Endothelial cell (in vitro differentiated cells): ENCODE measurements at regions not wholly inside any gene's neighbourhood (a gene's known extent, or its start where the extent isn't known, plus 50 kb on each side); places are given as distances from the start of the nearest gene placed in this dataset.

Source experiments
- DNase-seq: peaks from one replicate; pipeline ENCODE4 v3.0.0; 2021; ENCODE audit warnings: low spot score
- H3K27ac Mint-ChIP-seq: one replicate; pipeline ENCODE4 v1.8.0; 2021; ENCODE audit warnings: mixed read lengths, inconsistent platforms; ENCODE audit not compliant: unreplicated experiment
- H3K27me3 Mint-ChIP-seq: one replicate; pipeline ENCODE4 v1.8.0; 2021; ENCODE audit warnings: mild to moderate bottlenecking, moderate library complexity, mixed read lengths, inconsistent platforms; ENCODE audit not compliant: unreplicated experiment
- H3K36me3 Mint-ChIP-seq: one replicate; pipeline ENCODE4 v1.8.0; 2021; ENCODE audit warnings: mild to moderate bottlenecking, low read depth, mixed read lengths, inconsistent platforms; ENCODE audit not compliant: unreplicated experiment
- H3K4me1 Mint-ChIP-seq: one replicate; pipeline ENCODE4 v1.8.0; 2021; ENCODE audit warnings: mild to moderate bottlenecking, mixed read lengths, inconsistent platforms; ENCODE audit not compliant: unreplicated experiment
- H3K4me3 Mint-ChIP-seq: one replicate; pipeline ENCODE4 v1.8.0; 2021; ENCODE audit warnings: mild to moderate bottlenecking, mixed read lengths, inconsistent platforms; ENCODE audit not compliant: unreplicated experiment
- H3K9me3 Mint-ChIP-seq: one replicate; pipeline ENCODE4 v1.8.0; 2021; ENCODE audit warnings: mixed read lengths, inconsistent platforms; ENCODE audit not compliant: unreplicated experiment
- TF ChIP-seq, protein P1 (sequence below): fragments of 200-600 bp; sonication (generic); IDR thresholded peaks from one replicate; pipeline ENCODE4 v1.5.0; 2021; ENCODE audit warnings: antibody characterized with exemption; ENCODE audit not compliant: unreplicated experiment

GRCh38 chr11:129249923-129250322 is 57.8 kb upstream of the ARHGAP32 start:
- no peaks in the 10 kb centered on the region for H3K9me3 Mint-ChIP-seq
- H3K27ac Mint-ChIP-seq: no peak overlapping the region
- no peaks in the 10 kb centered on the region for H3K36me3 Mint-ChIP-seq
- DNase-seq: no peak
- TF ChIP-seq, protein P1, sequence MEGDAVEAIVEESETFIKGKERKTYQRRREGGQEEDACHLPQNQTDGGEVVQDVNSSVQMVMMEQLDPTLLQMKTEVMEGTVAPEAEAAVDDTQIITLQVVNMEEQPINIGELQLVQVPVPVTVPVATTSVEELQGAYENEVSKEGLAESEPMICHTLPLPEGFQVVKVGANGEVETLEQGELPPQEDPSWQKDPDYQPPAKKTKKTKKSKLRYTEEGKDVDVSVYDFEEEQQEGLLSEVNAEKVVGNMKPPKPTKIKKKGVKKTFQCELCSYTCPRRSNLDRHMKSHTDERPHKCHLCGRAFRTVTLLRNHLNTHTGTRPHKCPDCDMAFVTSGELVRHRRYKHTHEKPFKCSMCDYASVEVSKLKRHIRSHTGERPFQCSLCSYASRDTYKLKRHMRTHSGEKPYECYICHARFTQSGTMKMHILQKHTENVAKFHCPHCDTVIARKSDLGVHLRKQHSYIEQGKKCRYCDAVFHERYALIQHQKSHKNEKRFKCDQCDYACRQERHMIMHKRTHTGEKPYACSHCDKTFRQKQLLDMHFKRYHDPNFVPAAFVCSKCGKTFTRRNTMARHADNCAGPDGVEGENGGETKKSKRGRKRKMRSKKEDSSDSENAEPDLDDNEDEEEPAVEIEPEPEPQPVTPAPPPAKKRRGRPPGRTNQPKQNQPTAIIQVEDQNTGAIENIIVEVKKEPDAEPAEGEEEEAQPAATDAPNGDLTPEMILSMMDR: no peak
- no peak overlapping the region for H3K4me3 Mint-ChIP-seq
- peaks cover 3% of the 10 kb centered on the region for H3K4me1 Mint-ChIP-seq
- H3K27me3 Mint-ChIP-seq: no peaks in the 10 kb centered on the region

- H3K27ac Mint-ChIP-seq: no peak overlapping the region
- DNase-seq: no peak
- H3K4me1 Mint-ChIP-seq: peaks cover 3% of the 10 kb centered on the region
Observed at GRCh38 chr11:129249351-129249750, 57.2 kb upstream of the ARHGAP32 start.

DNA sequence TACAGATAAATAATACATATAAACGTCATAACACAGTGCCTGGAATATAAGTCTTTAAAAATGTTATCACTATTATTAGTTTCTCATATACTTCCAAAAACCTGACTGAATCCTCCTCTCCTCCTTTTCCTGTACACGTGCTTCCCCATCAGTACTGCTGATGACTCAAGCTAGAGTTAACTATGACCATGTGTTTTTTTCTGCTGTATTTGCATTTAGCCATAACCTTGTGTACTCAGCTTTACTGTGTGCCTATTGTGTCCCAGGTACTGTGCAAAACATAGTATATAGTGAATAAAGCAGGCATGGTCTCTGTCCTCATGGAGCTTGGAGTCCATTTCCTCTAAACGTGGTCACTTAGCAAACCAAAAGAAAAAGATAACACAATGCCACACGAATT is 56.5 kb upstream of the ARHGAP32 start:
- TF ChIP-seq, protein P1: no peak
- Mint-ChIP-seq H3K36me3 (no peaks in the 10 kb centered on the region), H3K27ac (no peak overlapping the region), H3K4me3 (no peak overlapping the region), H3K4me1 (peaks cover 3% of the 10 kb centered on the region), H3K27me3 (no peaks in the 10 kb centered on the region), H3K9me3 (no peaks in the 10 kb centered on the region)
- no peak for DNase-seq

More at GRCh38 chr11:129249351-129249750, 57.2 kb upstream of the ARHGAP32 start:
- TF ChIP-seq, protein P1: no peak
- no peaks in the 10 kb centered on the region for H3K27me3 Mint-ChIP-seq
- H3K4me3 Mint-ChIP-seq: no peak overlapping the region
- H3K9me3 Mint-ChIP-seq: no peaks in the 10 kb centered on the region
- H3K36me3 Mint-ChIP-seq: no peaks in the 10 kb centered on the region

- Mint-ChIP-seq H3K27ac (no peak overlapping the region), H3K4me3 (no peak overlapping the region), H3K27me3 (no peaks in the 10 kb centered on the region), H3K4me1 (peaks cover 3% of the 10 kb centered on the region), H3K9me3 (no peaks in the 10 kb centered on the region), H3K36me3 (no peaks in the 10 kb centered on the region)
- TF ChIP-seq, protein P1: no peak
- no peak for DNase-seq
Observed at GRCh38 chr11:129247135-129247534, 55.0 kb upstream of the ARHGAP32 start.

- DNase-seq: no peak
- Mint-ChIP-seq H3K4me3 (no peak overlapping the region), H3K36me3 (no peaks in the 10 kb centered on the region), H3K9me3 (peaks cover 3% of the 10 kb centered on the region), H3K27me3 (no peaks in the 10 kb centered on the region), H3K4me1 (peaks cover 3% of the 10 kb centered on the region), H3K27ac (no peak overlapping the region)
- TF ChIP-seq, protein P1: no peak
Observed at GRCh38 chr11:129242855-129243254, 50.7 kb upstream of the ARHGAP32 start.
